PFSK-1 (cell line): ENCODE measurements at regions not wholly inside any gene's neighbourhood (a gene's known extent, or its start where the extent isn't known, plus 50 kb on each side); places are given as distances from the start of the nearest gene placed in this dataset.

Source experiments
- FOXP2 ChIP-seq: optimal IDR thresholded peaks from 2 replicates; pipeline ENCODE3; 2011; ENCODE audit warnings: borderline replicate concordance, control low read depth, inconsistent platforms; ENCODE audit not compliant: insufficient read depth; ENCODE audit errors: extremely low read length, extremely low read depth
- POLR2AphosphoS5 ChIP-seq: IDR thresholded peaks from 2 replicates; pipeline ENCODE4 v1.6.1; 2012; ENCODE audit warnings: low read depth, mild to moderate bottlenecking, control low read depth, low read length, moderate library complexity
- REST ChIP-seq, 2 experiments: IDR thresholded peaks; 2 replicates each; pipeline versions ENCODE4 v1.6.1 to v1.8.0; 2011 to 2012; ENCODE audit warnings: low read depth in 2 of 2, low read length in 2 of 2, control low read depth in 1 of 2, inconsistent platforms in 1 of 2, mild to moderate bottlenecking in 1 of 2, moderate library complexity in 1 of 2; ENCODE audit not compliant: insufficient read depth in 1 of 2
- SIN3A ChIP-seq: IDR thresholded peaks from 2 replicates; pipeline ENCODE4 v1.6.1; 2012; ENCODE audit warnings: mild to moderate bottlenecking, low read length, moderate library complexity, borderline replicate concordance; ENCODE audit not compliant: insufficient read depth
- TAF1 ChIP-seq: IDR thresholded peaks from 2 replicates; pipeline ENCODE4 v1.6.1; 2012; ENCODE audit warnings: low read length, control low read depth, borderline replicate concordance; ENCODE audit not compliant: insufficient read depth

- no peak for TF ChIP-seq SIN3A
- no peak for TF ChIP-seq REST (IDR thresholded peaks at IDR 0.05; ENCODE audit: insufficient read depth in 1 of 2, low read depth in 2 of 2, low read length in 2 of 2)
- TF ChIP-seq FOXP2, result no peak
- no peak for TF ChIP-seq TAF1
- TF ChIP-seq POLR2AphosphoS5, result no peak
Measured at GRCh38 chr3:10707400-10708215, 108.4 kb upstream of the SLC6A11 start.

- TF ChIP-seq REST (IDR thresholded peaks at IDR 0.05; ENCODE audit: insufficient read depth in 1 of 2, low read depth in 2 of 2, low read length in 2 of 2), result no peak
- TF ChIP-seq FOXP2, result no peak
- no peak for TF ChIP-seq POLR2AphosphoS5
- no peak for TF ChIP-seq SIN3A
- TF ChIP-seq TAF1, result no peak
Measured at GRCh38 chr3:10708216-10708893, 107.7 kb upstream of the SLC6A11 start.

GRCh38 chr3:10709110-10709781 lies 106.8 kb upstream of the SLC6A11 start:
- TF ChIP-seq SIN3A, result no peak
- TF ChIP-seq TAF1, result no peak
- no peak for TF ChIP-seq FOXP2
- no peak for TF ChIP-seq REST (IDR thresholded peaks at IDR 0.05; ENCODE audit: insufficient read depth in 1 of 2, low read depth in 2 of 2, low read length in 2 of 2)
- TF ChIP-seq POLR2AphosphoS5, result no peak

- TF ChIP-seq TAF1 (no peak), POLR2AphosphoS5 (no peak), SIN3A (no peak), FOXP2 (no peak), REST (IDR thresholded peaks at IDR 0.05; ENCODE audit: insufficient read depth in 1 of 2, low read depth in 2 of 2, low read length in 2 of 2) (no peak)
Measured at GRCh38 chr3:10712121-10712520, 103.9 kb upstream of the SLC6A11 start.
